Mammary epithelial cell (primary cell): ENCODE measurements at regions not wholly inside any gene's neighbourhood (a gene's known extent, or its start where the extent isn't known, plus 50 kb on each side); places are given as distances from the start of the nearest gene placed in this dataset.

Experiments
- EZH2 ChIP-seq: IDR thresholded peaks from 2 replicates; pipeline ENCODE4 v1.6.1; 2012; ENCODE audit warnings: low read length, inconsistent platforms, borderline replicate concordance
- TF ChIP-seq, protein P1 (sequence below), 2 donors: IDR thresholded peaks in 1 of 2; conservative IDR thresholded peaks in 1 of 2; 2 replicates each; pipeline ENCODE4 v1.5.1; 2011 to 2012; ENCODE audit warnings: inconsistent platforms in 2 of 2, low read length in 2 of 2, mild to moderate bottlenecking in 2 of 2, control low read depth in 1 of 2, low read depth in 1 of 2; ENCODE audit not compliant: insufficient read depth in 1 of 2; ENCODE audit errors: extremely low read depth in 1 of 2

DNA sequence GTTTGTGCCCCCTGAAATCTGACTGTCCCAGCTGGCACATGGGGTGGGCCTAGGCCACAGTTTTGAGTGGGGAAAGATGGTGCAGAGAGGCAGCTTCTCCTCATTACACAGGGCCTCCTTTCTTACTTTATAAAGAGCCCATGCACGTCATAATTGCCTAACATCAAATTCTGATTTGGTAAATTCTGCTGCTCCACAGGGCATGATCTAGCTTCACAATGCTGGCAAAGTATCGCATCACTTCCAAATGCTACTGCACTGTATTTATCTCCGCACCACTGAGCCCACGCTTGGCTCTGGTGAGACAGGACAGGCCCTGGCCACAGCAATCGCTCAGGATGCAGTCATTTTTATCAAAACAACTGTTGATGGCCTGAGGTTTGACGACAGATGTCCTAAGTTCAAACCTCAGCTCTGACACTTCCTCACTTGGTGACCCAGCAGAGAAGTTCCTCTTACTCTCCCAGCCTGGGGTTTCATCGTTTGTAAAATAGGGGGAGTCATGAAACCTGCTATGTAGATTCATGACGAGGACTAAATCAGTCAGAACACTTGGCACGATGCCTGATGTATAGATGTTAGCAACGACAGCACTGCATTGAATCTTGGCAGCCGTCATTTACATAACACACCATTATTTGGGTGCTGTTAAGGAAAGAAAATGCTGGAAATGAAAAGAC lies 187.9 kb downstream of the TTLL2 start:
- TF ChIP-seq, protein P1, sequence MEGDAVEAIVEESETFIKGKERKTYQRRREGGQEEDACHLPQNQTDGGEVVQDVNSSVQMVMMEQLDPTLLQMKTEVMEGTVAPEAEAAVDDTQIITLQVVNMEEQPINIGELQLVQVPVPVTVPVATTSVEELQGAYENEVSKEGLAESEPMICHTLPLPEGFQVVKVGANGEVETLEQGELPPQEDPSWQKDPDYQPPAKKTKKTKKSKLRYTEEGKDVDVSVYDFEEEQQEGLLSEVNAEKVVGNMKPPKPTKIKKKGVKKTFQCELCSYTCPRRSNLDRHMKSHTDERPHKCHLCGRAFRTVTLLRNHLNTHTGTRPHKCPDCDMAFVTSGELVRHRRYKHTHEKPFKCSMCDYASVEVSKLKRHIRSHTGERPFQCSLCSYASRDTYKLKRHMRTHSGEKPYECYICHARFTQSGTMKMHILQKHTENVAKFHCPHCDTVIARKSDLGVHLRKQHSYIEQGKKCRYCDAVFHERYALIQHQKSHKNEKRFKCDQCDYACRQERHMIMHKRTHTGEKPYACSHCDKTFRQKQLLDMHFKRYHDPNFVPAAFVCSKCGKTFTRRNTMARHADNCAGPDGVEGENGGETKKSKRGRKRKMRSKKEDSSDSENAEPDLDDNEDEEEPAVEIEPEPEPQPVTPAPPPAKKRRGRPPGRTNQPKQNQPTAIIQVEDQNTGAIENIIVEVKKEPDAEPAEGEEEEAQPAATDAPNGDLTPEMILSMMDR (conservative IDR thresholded peaks at IDR 0.05 in 1 of 2, IDR thresholded peaks at IDR 0.05 in 1 of 2; ENCODE audit: extremely low read depth in 1 of 2, insufficient read depth in 1 of 2, low read depth in 1 of 2, low read length in 2 of 2): no peak
- no peak for TF ChIP-seq EZH2
